Nephron progenitor cell (in vitro differentiated cells): ENCODE measurements at regions not wholly inside any gene's neighbourhood (a gene's known extent, or its start where the extent isn't known, plus 50 kb on each side); places are given as distances from the start of the nearest gene placed in this dataset.

ENCODE experiments used
- DNase-seq: peaks from one replicate; pipeline ENCODE4 v3.0.0; 2021
- H3K27ac Mint-ChIP-seq: 2 replicates; pipeline ENCODE4 v1.8.0; 2021; ENCODE audit warnings: mild to moderate bottlenecking, moderate library complexity, mixed read lengths
- H3K27me3 Mint-ChIP-seq: 2 replicates; pipeline ENCODE4 v1.8.0; 2021; ENCODE audit warnings: mild to moderate bottlenecking, low read depth, mixed read lengths; ENCODE audit not compliant: poor library complexity
- H3K36me3 Mint-ChIP-seq: 2 replicates; pipeline ENCODE4 v1.8.0; 2021; ENCODE audit warnings: low read depth, mixed read lengths
- H3K4me1 Mint-ChIP-seq: 2 replicates; pipeline ENCODE4 v1.8.0; 2021; ENCODE audit warnings: mixed read lengths
- H3K4me3 Mint-ChIP-seq: 2 replicates; pipeline ENCODE4 v1.8.0; 2021; ENCODE audit warnings: mild to moderate bottlenecking, moderate library complexity, mixed read lengths
- H3K9me3 Mint-ChIP-seq: 2 replicates; pipeline ENCODE4 v1.8.0; 2021; ENCODE audit warnings: mild to moderate bottlenecking, moderate library complexity, mixed read lengths
- CTCF ChIP-seq: fragments of 200-600 bp; sonication (generic); IDR thresholded peaks from 2 replicates; pipeline ENCODE4 v1.5.0; 2021; ENCODE audit warnings: antibody characterized with exemption

- DNase-seq, result no peak
- Mint-ChIP-seq H3K27me3 (peaks cover 4% of the 10 kb centered on the region), H3K4me1 (peaks cover 15% of the 10 kb centered on the region), H3K36me3 (no peaks in the 10 kb centered on the region), H3K27ac (no peak overlapping the region), H3K4me3 (no peak overlapping the region), H3K9me3 (no peaks in the 10 kb centered on the region)
- TF ChIP-seq CTCF, result no peak
Measured at GRCh38 chr13:106660746-106661625, 93.0 kb upstream of the ARGLU1 start.

GRCh38 chr13:106657104-106657503 is 89.2 kb upstream of the ARGLU1 start:
- H3K36me3 Mint-ChIP-seq, result no peaks in the 10 kb centered on the region
- H3K4me1 Mint-ChIP-seq, result peaks cover 24% of the 10 kb centered on the region
- no peaks in the 10 kb centered on the region for H3K27me3 Mint-ChIP-seq
- no peak for DNase-seq
- H3K4me3 Mint-ChIP-seq, result no peak overlapping the region
- H3K9me3 Mint-ChIP-seq, result no peaks in the 10 kb centered on the region
- TF ChIP-seq CTCF, result no peak
- H3K27ac Mint-ChIP-seq, result no peak overlapping the region

- Mint-ChIP-seq H3K27ac (no peak overlapping the region), H3K27me3 (no peaks in the 10 kb centered on the region), H3K36me3 (no peaks in the 10 kb centered on the region), H3K4me3 (no peak overlapping the region), H3K4me1 (peaks cover 18% of the 10 kb centered on the region), H3K9me3 (peaks cover 8% of the 10 kb centered on the region)
- TF ChIP-seq CTCF, result no peak
- DNase-seq, result no peak
Measured at GRCh38 chr13:106656186-106656585, 88.2 kb upstream of the ARGLU1 start.

GRCh38 chr13:106651442-106651841 is 83.5 kb upstream of the ARGLU1 start:
- no peak for DNase-seq
- no peaks in the 10 kb centered on the region for H3K27me3 Mint-ChIP-seq
- H3K4me1 Mint-ChIP-seq, result peaks cover 8% of the 10 kb centered on the region
- peaks cover 30% of the 10 kb centered on the region for H3K9me3 Mint-ChIP-seq
- peaks cover 8% of the 10 kb centered on the region for H3K36me3 Mint-ChIP-seq
- no peak overlapping the region for H3K4me3 Mint-ChIP-seq
- no peak overlapping the region for H3K27ac Mint-ChIP-seq
- no peak for TF ChIP-seq CTCF

GRCh38 chr13:106650690-106651205 is 82.8 kb upstream of the ARGLU1 start:
- no peak for TF ChIP-seq CTCF
- Mint-ChIP-seq H3K4me3 (no peak overlapping the region), H3K27me3 (no peaks in the 10 kb centered on the region), H3K27ac (no peak overlapping the region), H3K36me3 (peaks cover 8% of the 10 kb centered on the region), H3K4me1 (peaks cover 8% of the 10 kb centered on the region), H3K9me3 (peaks cover 30% of the 10 kb centered on the region)
- no peak for DNase-seq

- Mint-ChIP-seq H3K36me3 (peaks cover 8% of the 10 kb centered on the region), H3K27me3 (no peaks in the 10 kb centered on the region), H3K9me3 (peaks cover 31% of the 10 kb centered on the region), H3K4me1 (peaks cover 8% of the 10 kb centered on the region), H3K4me3 (no peak overlapping the region), H3K27ac (no peak overlapping the region)
- DNase-seq, result no peak
- no peak for TF ChIP-seq CTCF
Measured at GRCh38 chr13:106649495-106649894, 81.6 kb upstream of the ARGLU1 start.
